ENCODE measurements at regions not wholly inside any gene's neighbourhood (a gene's known extent, or its start where the extent isn't known, plus 50 kb on each side); places are given as distances from the start of the nearest gene placed in this dataset.

DNA sequence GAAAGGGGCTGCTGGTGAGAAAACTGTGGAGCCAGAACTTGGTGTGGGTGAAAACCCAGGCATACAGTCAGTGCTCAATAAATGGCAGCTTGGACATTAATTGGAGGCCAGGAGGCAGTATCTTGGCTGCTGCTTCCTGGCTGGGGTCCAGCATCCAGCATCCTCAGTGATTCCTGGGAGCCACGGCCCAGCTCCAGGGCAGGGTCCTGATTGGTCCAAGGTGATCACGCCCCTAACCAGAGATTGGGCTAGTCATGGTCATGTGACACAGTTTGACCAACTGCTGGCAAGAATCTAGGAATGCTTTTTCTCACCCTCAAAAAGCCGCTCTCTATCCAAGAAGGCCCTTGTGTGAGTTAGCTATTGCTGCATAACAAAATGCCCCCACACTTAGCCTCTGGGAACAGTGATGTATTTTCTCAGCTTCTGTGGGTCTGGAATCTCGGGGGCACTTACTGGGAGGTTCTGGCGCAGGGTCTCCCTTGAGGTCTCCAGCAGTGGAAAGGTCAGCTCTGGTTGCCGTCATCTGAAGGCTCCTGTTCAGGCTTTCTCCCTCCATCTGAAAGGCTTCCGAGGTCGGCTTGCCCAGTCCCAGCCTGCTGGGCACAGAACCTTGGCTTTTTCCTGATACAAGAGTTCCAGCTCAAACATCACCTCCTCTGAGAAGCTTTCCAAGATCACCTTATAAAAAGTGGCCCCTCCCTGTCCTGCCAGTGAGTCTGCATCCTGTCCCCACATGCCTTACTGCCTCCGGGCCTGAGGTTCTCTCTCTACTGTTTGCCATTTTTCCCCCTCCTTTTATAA is 119.2 kb upstream of the NCOR2 start:
- no peak for DNase-seq

DNA sequence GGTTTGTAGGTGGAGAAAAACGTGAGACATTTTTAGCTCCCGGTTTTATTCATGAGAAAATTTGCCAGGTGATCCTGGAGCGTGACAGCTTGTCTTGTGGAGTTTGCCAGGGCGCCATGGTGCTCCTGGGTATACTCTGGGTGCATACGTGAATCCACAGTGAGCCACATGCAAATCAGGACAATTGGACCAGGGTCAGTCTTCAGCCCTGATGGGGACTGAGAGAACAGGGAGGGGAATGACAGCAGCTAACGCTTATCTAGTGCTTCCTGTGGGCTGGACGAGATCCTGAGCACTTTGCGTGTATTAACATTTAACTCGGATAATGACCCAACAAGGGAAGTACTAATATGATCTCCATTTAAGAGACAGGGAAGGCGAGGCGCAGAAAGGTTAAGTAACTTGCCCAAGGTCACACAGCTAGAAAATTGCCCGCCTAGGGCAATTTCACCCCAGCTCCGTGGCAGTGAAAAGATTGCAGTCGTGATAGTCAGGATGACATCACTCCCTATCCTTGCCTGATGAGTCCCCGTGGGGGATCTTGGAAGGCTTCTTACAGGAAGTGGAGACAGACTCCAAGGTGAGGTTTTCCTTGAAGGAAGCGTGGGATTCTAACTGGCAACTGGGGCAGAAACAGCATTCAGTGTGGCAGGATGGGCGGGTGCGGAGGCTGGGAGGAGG is 118.4 kb upstream of the NCOR2 start:
- DNase-seq: no peak

DNA sequence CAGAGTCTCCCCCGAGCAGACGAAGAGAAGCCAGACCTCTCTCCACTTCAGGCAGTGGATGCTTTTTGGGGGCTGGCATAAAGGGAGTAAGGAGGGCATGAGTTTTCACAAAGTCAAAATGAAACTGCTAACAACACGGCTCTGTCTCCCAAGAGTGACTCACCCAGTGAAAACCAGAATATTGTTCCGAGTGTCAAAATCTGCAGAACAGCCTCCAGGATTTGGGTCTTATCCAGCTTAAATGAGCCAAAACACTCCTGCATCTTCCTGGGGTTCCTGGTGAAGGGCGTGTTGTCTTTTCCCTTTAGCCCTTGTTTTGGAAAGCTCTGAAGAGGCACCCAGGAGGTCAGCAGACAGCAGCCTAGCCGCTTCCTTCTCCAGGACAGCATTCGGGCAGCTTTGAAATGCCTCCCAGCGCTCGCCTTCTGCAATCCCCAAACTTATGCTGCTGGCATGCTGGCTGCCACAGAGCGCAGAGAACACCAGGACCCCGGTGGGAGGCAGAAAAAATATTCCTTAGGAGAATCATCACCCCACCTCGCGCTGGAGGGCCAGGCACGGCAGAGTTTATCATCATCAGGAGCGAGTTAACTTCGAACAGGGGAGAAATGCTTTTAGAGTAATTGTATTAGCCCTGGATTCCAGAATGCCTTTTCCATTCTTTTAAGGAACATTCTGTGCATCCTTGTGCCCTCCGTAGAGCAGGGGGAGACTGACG is 117.7 kb upstream of the NCOR2 start:
- no peak for DNase-seq

DNA sequence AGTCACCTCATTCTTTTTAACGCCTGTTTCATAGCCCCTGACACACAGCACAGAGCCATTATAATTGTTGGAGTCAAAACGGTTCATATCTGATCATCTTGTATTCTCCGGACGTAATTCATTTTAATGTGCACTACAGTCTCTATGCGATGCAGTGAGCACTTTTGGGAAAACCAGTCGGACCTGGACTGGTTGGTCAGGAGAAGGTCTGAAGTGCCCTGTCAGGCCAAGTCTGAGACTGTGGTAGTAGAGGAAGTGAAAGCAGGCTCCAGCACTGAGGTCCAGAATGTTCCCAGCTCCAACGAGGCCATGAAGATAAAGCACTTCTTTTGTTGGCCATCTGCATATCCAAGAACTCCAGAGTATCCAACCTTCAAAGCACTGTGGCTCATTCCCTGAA is 117.1 kb upstream of the NCOR2 start:
- no peak for DNase-seq

DNA sequence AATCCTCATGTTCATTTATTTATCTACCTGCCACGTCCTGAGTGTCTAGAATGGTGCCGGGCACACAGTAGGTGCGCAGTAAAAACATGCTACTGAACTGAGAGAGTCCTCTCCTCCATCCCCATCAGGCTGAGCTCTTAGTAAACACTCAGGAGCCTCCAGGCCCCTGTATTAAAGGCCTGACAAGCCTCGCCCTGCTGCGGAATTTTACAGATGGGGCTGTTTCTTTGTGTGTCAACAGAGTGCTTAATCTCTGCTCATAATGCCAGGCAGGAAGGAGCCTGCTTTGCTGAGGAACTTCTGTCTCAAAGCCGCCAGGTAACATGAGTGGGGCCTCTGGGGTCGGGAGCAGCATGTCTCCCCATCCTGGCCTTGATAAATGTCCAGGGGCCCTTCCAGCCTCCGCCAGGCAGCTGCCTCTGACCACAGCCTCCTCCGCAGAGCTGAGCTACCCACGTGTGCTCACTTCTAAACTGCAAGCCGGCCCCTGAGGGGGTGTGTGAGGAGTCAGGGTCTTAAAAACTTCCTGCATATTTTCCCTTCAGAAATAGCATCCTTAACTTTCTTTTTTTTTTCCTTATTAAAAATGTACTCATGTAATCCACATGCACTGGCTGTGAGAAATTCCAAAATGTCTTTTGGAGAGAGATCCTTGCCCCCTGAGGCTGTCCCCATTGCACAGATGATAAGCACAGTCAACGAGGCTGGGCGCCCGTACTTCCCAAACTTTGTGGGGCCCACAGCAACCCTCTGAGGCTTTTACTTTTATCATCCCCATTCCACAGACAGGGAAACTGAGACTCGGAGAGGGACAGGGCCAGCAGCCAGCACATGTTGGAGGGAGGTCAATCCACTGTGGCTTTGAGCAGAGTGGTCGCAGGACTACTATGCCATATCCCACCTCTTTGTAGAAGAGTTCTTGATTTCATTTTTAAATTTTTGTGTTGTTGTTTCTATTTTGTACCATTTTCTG is 116.0 kb upstream of the NCOR2 start:
- no peak for DNase-seq

DNA sequence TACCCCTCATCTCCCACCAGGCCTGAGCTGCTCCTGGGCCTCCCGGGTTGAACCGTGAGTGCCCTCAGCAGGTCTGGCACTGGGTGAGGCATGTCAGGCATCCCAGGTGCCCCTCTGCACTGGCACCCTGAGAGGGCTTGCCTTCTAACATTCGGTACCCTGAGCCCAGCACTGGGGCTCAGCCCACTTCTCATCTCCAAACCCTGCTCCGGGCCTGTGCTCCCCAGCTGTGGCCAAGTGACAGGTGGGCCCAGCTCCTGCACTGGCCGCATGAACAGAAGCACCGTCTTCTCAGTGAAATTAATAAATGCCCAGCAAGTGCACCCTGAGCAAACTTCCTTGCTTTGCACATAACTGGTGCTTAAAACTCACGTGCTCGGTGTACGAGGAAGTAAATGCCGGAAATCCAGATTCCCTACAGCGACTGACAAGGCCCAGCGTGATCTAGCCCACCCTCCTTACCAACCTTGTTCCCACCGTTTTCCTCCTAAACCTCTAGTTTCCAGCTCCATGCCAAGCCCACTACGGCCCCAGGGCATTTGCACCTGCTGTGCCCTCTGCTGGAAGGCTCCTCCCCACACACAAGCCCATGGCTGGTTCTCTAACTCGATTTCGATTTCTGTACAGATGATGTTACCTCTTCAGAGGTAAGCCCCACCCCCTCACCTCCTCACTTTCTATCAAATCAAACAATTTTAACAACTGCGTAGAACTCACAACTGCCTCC is 115.2 kb upstream of the NCOR2 start:
- no peak for DNase-seq

DNA sequence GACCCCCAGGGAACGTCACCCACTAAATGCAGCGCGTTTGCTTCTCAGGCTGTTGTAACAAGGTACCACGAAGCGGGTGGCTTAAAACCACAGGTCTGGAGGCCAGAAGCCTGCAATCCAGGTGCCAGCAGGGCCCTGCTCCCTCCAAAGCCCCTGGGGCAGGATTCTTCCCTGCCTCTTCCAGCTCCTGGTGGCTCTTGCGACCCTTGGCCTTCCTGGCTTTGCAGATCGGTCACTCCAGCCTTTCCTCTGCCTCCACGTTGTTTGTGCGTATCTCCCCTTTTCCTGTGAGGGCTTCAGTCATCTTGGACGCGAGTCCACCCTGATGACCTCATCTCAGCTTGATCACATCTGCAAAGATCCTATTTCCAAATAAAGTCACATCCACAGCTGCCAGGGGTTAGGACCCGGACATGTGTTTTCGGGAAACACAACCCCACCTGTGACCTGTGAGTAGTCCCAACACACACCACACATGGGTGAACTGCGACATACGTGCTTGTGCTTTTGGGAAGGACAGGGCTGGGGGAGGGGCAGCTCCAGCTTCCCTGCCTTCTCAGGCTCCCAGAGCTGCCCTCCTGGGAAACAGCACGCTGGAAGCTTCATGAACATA is 114.5 kb upstream of the NCOR2 start:
- no peak for DNase-seq

DNA sequence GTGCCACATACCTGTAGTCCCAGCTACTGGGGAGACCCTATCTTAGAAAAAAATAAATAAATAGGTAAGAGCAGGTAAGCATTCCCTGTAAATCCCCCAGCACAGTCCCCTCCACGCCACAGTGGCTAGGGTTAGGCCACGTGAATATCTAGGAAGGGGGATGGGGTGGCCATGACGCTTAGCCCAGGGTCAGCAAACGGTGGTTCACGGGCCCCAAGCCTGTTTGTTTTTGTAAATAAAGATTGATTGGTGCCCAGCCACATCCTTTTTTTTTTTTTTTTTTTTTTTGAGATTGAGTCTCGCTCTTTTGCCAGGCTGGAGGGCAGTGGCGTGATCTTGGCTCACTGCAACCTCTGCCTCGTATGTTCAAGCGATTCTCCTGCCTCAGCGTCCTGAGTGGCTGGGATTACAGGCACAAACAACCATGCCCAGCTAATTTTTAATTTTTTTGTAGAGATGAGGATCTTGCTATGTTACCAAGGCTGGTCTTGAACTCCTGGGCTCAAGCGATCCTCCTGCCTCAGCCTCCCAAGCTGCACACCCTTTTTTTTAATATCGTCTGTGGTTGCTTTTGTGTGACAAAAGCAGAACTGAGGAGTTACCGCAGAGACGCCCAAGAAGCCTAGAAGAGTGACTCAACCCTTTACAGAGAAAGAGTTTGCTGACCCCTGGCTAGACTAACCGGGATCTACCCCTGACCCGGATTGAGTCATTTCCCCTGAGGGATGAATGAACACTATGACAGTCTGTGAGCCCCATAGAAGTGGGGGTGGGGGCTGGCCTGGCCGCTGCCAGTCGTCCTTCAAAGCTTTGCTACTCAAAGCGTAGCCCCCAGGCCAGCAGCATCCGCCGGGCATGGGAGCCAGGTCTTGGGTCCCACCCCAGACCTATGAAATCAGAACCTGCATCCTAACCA is 113.7 kb upstream of the NCOR2 start:
- no peak for DNase-seq

DNA sequence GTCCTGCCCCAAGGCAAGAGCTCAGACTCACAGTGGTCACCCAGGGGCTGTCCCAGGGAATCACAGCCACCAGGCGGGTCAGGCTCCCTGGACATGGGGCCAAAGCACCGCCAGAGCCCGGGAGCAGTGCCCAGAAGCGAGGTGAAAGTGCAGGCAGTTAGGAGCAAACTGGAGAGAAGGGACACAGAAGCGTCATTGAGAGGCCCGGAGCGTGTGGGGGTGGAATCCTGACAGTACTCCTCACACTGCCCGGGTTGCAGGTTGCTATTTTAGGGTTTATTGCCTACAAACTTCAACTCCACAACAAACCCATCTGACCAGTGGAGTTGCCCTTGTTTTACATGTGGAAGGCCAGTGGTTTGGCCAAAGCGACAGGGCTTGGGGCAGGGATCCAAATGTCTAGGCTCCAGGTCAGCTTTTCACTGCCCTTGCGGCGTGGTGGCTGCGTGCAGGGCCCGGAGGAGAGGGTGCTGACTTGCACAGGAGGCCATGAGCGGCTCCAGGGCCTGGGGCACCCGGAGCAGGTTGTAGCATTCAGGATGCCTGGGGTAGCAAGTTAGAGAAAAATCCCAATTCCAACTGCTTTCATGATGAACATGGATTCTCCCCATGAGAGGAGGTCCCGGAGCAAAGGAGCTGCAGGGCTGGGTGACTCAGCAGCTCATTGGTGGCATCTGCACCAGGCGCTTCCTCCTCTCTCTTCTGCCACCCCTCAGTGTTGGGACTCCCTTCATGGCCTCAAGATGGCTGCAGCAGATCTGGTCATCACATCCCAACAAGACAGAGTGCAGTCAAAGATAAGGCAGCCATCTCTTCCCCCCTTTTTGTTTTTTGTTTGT is 112.3 kb upstream of the NCOR2 start:
- no peak for DNase-seq

DNA sequence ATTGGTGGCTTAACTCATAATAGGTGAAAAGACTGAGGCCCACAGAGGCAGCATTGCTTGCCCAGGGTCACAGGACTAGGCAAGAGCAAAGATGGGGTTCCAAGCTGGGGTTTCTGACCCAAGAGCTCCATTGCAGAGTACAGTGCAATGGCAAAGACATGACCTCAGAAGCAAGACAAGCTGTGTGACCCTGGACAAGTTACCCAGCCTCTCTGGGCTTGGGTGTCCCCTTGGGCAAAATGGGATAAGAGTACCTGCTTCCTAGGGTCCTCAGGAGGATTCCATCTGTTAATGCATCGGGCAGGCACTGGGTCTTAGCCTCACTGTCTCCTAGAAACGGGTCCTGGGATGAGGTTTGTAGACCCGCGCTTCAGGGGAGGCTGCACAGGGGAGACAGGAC is 111.6 kb upstream of the NCOR2 start:
- no peak for DNase-seq

DNA sequence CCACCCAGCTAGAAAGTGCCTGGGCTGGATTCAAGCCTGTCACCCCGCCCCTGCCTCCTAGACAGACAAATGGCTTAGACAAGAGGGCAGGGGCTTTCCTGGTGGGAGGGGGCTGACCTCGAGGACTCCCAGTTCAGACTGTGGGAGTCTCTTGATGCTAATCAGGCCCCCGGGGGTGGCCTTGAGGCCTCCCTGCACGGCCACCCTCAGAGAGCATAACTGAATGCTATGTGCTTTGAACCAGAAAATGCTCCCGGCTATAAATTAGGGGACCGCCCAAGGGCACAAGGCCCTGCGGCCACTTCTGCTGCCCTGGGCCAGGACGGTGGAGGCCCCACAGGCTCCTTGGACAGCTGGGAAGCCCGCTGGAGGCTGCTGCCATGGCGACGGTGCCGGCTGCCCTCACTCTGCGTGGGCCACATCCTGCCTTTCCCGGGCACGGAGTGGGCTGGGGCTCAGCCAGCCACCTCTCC is 111.0 kb upstream of the NCOR2 start:
- DNase-seq: no peak

DNA sequence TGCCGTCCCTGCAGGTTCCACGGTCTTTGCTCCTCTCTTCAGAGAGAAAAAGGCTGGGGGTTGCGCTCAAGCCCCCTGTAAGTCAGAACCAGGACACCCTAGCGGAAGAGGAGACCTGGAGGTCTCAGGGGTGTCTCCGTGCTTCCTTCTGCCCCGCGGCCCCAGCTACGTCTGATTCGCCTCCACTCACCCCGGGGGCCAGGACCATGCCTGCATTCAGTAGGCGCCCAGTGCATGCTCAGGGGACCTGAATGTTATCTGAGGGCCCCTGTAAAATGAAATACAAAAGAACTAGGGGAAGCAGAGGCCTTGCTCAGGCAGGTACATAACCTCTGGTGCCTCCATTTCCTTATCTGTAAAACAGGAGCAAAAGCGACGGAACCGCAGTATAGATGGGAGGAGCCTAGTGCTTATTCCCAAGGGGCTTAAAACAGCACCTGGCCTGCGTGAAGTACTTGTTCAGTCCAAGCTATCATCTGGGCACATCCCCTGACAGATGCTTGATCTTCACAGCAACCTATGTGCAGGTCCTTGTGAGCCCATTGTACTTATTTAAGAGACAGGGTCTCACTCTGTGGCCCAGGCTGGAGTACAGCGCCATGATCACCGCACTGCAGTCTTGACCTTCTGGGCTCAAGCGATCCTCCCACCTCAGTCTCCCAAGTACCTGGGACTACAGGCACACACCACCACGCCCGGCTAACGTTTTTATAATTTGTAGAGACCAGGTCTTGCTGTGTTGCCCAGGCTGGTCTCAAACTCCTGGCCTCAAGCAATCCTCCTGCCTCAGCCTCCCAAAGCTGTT is 110.3 kb upstream of the NCOR2 start:
- DNase-seq: no peak

DNA sequence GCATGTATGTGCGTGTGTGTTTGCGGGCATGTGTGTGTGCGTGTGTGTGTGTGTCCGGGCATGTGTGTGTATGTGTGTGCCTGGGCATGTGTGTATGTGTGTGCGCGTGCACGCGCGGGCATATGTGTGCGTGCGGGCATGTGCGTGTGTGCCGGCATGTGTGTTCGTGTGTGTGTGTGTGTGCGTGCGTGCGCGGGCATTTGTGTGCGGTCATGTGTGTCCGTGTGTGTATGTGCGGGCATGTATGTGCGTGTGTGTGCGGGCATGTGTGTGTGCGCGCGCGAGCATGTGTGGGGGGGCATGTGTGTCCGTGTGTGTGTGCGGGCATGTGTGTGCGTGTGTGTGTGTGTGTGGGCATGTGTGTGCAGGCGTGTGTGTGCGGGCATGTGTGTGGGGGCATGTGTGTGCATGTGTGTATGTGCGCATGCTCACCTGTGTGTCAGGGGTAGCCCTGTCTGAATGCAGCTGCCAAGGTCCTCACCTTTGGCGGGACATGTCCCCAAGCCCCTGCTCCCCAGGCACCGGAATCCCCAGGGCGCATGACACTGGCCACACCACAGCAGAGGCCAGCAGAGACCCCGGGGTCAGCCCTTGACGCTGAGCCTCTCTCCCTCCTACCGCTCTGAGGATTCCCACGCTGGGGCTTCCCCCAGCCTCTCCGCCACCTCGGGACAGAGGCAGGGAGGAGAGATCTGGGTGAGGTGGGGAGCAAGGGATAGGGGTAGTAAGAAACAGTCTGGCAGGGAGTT is 109.5 kb upstream of the NCOR2 start:
- no peak for DNase-seq

DNA sequence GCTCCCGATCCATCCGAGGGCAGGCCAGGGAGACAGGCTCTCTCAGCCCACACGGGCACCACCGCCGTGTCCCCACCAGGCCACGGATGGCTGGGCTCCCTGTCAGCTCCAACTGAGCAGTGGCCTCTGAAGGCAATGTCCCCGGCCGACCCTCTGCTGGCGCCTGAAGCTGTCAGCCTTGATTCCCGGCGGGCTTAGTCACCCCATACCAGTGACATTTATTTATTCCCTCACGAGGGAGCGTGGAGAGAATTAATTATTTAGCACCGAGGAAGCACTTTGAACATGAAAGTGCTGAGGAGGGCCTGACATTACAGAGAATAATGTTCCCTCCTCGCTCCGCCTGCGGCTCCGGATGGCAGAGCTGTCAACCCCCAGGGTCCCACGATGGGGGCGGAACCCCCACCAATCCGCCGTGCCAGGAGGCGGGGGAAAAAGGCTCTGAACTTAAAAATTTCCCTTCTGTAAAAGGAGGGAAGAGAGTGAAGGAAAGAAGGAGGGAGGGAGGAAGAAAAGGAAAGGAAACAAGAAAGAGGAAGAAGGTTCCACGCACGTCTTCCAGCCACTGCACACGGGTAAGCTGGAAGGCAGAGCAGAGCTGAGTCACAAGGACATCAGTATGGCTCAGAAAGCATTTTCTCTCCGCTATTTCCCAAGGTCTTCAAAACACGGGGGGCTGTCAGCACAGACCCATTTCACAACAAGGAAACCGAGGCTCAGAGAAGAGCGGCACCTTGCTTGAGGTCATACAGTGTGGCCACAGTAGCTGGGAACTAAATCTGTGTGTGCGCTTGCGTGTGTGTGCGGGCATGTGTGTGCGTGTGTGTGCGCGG is 108.7 kb upstream of the NCOR2 start:
- no peak for DNase-seq

DNA sequence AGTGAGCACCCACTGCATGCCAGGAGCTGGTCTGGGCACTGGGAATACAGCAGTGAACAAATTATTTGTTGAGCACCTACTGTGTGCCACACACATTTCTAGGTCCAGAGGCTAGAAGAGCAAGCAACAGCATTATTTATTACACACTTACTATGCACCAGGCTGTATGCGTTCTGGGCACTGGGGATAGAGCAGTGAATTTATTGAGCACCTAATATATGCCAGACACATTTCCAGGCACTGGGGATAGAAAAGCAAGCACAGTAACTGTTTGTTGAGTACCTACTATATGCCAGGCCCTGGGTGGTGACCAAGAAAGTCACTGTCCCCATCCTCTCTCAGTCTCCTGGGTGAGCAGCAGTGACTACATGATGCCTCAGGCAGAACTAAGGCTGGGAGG is 107.5 kb upstream of the NCOR2 start:
- no peak for DNase-seq

DNA sequence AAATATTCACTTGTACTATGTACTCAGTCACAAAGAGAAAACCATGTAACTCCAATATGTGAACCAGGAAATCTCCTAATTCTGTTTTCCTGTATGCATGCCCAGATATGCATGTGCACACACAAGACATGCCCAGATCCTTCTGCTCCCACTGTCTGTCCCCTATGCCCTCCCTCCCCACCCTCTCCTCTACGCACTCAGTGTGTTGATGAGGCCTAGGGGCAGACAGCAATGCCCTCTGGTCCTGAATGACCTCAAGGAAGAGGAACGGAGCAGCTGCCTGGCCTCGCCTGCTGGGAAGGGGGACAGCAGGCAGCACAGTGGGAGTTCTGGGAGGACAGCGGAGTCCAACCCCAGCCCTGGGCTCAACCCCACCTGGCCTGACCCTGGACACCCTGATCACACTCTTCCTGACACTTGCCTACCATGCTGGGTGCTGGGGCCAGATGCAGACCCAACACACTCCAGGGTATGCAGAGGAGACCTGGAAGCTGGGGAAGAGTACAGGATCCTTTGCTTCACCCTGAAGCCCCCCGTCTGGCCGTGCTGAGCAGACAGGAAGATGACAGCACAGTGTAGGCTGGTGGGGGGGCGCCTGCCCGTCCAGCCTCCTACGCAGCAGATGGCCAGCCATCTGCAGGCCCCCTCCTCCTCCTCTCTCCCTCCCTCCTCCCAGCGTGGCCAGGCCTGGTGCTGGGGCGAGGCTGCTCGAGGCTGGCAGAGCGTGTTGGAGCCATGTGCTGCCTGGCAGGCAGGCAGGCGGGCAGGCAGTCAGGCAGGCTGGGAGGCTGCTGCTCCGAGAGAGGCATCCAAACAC is 106.6 kb upstream of the NCOR2 start:
- DNase-seq: no peak
